GM18517 (cell line): ENCODE measurements at regions not wholly inside any gene's neighbourhood (a gene's known extent, or its start where the extent isn't known, plus 50 kb on each side); places are given as distances from the start of the nearest gene placed in this dataset.

ENCODE experiments used
- ATAC-seq: cut with Tn5 transposase; IDR thresholded peaks from one replicate; pipeline ENCODE4 v1.9.1; 2021; ENCODE audit warnings: mild to moderate bottlenecking, moderate library complexity; ENCODE audit not compliant: unreplicated experiment

GRCh38 chr6:14423955-14424354 is 306.4 kb downstream of the CD83 start:
- ATAC-seq: no peak

GRCh38 chr6:14425805-14426204 is 308.2 kb downstream of the CD83 start:
- no peak for ATAC-seq

GRCh38 chr6:14426281-14426680 is 308.7 kb downstream of the CD83 start:
- no peak for ATAC-seq

- ATAC-seq: no peak
Observed at GRCh38 chr6:14428269-14428668, 310.7 kb downstream of the CD83 start.

DNA sequence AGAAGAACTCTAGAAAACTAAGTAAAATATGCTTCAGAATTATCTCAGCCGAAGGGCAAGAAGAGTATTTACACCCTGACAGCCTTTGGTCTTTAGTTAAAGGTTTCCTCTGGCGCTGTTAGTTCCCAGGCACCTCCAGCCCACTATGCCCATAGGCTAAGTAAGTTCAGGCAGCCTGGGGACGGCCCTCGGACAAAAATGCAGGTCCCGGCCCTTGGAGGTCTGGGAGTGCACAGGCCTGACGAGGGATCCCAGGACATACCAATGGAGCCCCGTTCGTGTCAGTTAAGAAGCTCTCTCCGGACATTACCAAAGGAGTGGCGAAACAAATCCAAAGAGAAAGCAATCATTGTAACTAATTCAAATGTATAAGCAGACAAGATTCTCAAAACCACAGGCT is 311.8 kb downstream of the CD83 start:
- ATAC-seq: no peak

GRCh38 chr6:14430218-14430617 is 312.6 kb downstream of the CD83 start:
- ATAC-seq: no peak

DNA sequence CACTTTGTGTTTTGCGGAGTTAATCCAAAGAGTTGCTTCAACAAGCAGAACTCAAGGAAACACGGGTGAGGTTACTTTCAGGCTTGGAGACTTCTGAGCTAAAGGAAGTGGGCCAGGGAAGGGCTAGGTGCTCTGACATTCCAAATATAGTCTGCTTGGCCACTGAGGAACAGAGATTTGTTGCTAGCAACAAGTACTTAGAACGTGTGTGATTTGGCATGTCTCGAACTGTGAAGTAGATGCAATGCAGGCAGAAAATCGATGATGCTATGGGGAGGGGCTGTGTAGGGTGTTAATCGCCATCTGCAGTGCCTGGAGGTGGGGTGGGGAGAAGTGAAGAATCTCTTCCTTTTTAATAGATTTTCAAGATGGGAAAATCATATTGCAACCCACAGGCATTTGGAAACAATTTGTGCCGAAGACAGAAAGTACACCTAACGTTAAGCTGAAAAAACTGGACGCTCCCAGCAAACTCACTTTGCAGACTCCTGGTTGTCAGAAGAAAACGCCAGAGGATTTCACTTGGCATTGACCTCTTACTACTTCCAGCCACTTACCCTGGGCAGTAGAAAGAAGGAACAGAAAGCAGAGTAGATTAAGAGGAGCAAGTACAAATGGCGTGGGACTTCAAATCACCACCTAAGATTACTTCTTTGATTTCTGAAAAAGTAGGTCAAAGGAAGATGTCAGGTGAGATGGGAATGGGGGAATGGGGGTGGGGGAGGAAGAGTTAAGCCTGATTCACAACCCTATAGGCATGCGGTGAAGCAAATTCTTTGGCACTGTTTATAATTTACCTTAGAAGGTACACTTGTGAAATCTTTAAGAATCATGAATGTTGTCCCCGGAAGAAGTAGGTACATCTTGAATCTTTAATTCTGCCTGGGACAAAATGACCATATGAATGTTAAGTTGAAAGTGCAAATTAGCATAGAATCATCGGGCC is 314.1 kb downstream of the CD83 start:
- no peak for ATAC-seq

GRCh38 chr6:14434916-14435690 is 317.5 kb downstream of the CD83 start:
- no peak for ATAC-seq

DNA sequence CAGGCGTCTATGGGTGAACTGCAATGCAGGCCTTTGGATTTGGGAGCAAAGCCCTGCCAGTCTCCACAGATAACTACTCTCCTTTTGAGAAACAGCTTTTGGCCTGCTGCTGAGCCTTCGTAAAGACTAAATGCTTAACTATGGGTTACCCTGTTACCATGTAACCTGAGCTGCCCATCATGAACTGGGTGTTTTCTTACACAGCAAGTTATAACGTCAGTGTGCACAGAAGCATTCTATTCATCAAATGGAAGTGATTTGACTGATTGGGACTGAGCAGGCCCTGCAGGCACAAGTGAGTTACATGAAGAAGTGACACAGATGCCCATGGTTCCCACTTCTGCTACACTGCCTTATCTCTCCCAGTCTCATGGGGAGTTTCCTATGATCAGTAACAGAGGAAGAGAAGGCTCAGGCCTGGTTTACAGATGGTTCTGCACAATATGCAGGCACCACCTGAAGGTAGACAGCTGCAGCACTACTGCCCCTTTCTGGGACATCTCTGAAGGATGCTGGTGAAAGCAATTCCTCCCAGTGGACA is 319.1 kb downstream of the CD83 start:
- ATAC-seq: no peak

DNA sequence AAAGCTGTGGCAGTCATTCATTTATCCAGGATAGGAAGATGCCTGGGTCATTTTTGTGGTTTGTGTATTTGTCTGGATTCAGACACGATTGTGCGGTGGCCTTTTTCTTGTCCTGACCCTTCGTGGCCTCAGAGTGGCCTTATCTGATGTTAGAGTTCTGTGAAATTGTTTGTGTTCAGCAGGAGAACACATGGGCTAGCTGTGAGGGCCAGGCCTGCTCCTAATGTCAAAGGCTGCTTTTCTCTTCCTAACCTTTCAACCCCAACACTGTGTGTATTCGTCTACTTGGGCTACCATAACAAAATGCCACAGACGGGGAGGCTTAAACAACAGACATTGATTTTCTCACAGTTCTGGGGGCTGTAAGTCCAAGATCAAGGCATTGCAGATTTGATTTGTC is 321.8 kb downstream of the CD83 start:
- no peak for ATAC-seq

- ATAC-seq: no peak
Observed at GRCh38 chr6:14440215-14440910, 322.8 kb downstream of the CD83 start.

GRCh38 chr6:14440940-14441781 is 323.6 kb downstream of the CD83 start:
- no peak for ATAC-seq

GRCh38 chr6:14442242-14442641 is 324.7 kb downstream of the CD83 start:
- no peak for ATAC-seq

GRCh38 chr6:14443629-14444268 is 326.2 kb downstream of the CD83 start:
- no peak for ATAC-seq

GRCh38 chr6:14444295-14444972 is 326.9 kb downstream of the CD83 start:
- ATAC-seq: no peak

DNA sequence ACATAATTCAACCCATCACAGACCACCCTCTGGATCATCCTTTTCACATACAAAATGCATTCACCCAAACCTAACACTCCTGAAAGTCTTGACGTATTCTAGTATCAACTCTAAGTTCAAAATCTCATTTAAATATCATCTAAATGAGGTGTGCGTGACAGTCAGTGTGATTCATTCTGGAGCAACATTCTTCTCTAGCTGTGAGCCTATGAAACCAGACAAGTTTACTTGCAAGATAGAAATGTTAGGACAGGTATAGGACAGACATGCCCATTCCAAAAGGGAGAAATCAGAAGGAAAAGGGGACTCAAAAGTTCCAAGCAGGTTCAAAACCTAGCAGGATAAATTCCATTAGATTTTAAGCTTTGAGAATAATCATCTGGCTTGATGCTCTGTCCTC is 329.7 kb downstream of the CD83 start:
- no peak for ATAC-seq

DNA sequence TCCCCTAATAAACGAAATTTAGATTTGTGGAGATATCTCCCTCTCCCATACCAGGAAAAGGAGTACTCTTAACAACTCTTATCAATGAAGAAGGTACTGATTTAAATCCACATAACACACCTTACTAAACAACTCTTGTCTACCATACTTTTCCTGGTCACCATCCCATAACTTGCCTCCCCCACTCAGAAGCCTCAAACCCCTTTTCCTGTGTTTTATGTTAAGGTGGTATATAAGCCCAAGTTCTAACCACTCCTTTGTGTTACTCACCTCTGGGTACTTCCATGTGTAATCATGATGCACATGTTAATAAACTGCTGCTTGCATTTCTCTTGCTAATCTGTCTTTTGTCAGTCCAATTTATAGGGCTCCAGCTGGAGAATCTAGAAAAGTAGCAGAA is 330.7 kb downstream of the CD83 start:
- no peak for ATAC-seq

DNA sequence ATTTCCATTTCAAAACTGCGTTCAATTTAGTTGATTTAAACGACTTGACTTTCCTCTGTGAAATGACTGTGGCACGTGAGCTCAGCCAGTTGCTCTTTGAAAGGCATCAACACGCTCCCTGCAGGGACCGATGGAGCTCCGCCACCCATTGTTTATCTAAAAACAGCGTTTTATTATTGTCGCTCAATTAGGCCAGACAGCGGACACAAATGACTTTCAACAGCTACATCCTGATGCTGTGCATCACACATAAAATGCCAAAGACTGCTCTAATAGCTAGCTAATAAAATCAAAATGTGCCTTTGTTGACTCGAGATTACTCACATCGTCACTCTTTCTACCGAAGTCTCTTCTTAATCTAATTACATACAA is 332.5 kb downstream of the CD83 start:
- ATAC-seq: no peak

DNA sequence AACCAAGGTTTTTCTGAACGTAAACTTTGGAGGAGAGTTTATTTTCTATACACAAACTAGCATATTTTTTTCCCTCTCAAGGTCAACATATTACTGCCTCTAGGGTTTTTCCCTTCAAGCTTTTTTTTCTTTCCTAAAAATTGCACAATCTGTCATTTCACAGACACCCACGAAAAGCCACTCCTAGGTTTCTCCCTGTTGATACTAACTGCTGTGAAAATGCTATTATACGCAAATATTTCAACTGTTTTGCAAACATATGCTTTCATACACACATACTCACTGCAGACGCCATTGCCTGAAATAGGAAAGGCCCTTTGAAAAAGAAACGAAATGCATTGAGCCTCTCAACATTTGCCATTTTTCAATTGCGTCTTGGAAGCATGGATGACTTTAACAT is 333.0 kb downstream of the CD83 start:
- no peak for ATAC-seq
